ENCODE measurements at regions not wholly inside any gene's neighbourhood (a gene's known extent, or its start where the extent isn't known, plus 50 kb on each side); places are given as distances from the start of the nearest gene placed in this dataset.

DNA sequence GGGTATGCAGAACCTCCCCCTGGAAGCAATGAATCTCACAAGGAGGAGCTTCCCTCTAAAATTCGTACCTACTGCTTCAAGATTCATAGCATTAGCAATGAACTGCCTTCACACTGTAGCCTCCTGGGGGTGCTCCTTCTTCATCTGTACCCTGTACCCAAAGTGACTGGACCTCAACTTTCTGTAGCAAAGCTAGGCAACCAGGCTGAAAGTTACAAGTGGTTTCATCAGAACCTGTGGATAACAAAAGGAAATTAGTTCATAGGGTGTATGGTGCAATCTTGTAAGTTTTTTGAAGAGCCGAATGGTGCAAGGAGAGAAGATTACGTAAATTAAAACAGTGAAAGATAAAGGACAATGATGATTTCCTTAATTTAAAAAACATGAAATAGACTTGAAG, 1541.7 kb upstream of the FLRT2 start:
- DNase-seq: no peak

GRCh38 chr14:83991666-83992065, 1538.3 kb upstream of the FLRT2 start:
- DNase-seq: no peak

GRCh38 chr14:83992857-83993256, 1537.1 kb upstream of the FLRT2 start:
- no peak for DNase-seq

DNA sequence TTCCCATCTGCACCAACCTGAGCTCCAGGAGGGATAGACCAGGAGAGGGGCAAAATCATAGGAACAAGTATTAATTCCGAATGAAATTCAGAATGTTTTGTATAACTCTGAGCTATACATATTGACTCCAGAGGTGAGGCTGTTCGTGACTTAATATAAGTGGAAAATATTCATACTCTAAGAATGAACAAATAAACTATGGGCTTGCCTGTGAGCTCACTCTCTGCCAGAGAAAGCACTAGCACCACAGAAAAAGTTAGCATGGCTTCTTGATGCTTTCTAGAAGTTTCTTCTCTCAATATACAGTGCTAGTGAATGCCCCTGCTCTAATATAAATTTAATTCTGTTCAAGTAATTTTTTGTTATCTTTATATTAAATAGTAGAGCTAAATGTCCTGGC, 1536.4 kb upstream of the FLRT2 start:
- DNase-seq: no peak

DNA sequence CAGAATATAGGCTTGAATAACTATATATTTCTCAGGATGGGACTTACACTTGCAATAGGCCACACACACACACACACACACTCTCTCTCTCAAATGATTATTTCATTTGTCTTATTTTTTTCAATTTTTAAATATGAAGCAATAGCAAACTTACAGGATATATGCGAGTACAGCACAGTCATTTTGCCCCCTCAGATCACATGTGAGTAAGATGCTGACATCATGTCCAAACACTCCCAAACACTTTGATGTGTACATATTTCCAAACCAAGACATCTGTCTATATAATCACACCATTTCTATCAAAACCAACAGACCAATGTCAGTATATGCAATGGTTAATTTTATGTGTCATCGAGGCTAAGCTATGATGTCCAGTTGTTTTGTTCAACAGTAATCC, 1535.9 kb upstream of the FLRT2 start:
- DNase-seq: no peak

GRCh38 chr14:84001023-84001422, 1528.9 kb upstream of the FLRT2 start:
- DNase-seq: no peak

GRCh38 chr14:84003346-84003745, 1526.6 kb upstream of the FLRT2 start:
- no peak for DNase-seq

GRCh38 chr14:84006643-84007155, 1523.2 kb upstream of the FLRT2 start:
- DNase-seq: no peak

DNA sequence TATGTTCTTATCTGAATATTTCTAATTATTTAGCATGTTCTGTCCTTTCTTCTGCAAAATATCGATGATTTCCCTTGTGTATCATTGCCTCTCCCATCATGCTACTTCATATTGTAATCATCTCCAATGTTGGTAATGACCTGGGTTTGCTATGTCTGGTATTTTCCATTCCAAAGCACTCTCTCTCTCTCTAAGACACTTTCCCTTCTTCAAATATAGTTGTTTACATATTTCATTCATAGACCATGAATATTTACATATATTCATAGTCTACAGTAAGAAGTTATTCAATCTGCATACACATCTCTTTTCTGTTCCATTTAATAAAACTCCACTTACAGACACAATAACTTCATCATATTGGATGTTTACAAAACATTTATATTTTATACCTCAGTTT, 1516.5 kb upstream of the FLRT2 start:
- no peak for DNase-seq

GRCh38 chr14:84017495-84017894, 1512.4 kb upstream of the FLRT2 start:
- DNase-seq: no peak

DNA sequence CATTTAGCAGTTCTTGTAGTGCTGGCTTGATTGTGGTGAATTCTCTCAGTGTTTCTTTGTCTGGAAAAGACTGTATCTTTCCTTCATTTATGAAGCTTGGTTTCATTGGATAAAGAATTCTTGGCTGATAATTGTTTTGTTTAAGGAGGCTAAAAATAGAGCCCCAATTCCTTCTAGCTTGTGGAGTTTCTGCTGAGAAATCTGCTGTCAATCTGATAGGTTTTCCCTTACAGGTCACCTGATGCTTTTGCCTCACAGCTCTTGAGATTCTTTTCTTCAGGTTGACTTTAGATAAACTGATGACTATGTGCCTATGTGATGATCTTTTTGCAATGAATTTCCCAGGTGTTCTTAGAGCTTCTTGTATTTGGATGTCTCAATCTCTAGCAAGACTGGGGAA, 1508.5 kb upstream of the FLRT2 start:
- DNase-seq: no peak

DNA sequence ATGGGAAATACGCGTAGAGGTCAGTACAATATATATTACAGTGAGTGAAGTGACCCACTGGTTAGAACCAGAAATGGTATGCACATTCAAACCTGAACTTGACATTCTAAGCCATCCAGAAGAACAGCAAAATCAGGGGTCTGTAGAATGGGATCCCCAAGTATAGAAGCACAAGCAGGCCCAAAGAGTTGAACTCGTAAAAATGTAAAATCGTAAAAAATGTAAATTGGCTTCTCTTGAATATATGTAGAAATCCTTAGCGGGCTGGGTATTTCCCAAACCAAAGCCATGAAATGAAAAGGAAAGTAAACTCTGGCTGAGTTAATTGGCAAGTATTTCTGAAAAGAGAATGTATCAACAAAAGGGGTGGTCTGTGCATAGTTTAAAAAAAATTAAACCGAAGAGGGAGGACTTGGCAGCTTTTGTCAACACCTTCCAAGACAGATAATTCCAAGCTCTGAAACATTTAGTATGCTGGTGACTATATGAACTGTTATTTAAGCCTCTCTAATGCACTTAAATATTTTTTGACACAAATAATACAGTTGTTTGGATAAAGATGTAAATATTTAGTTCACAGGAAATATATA, 1505.6 kb upstream of the FLRT2 start:
- no peak for DNase-seq

GRCh38 chr14:84025106-84026012, 1504.6 kb upstream of the FLRT2 start:
- DNase-seq: no peak

GRCh38 chr14:84027351-84027750, 1502.6 kb upstream of the FLRT2 start:
- no peak for DNase-seq

GRCh38 chr14:84028080-84028604, 1501.8 kb upstream of the FLRT2 start:
- no peak for DNase-seq

- DNase-seq: no peak
Observed at GRCh38 chr14:84029246-84029645, 1500.7 kb upstream of the FLRT2 start.

DNA sequence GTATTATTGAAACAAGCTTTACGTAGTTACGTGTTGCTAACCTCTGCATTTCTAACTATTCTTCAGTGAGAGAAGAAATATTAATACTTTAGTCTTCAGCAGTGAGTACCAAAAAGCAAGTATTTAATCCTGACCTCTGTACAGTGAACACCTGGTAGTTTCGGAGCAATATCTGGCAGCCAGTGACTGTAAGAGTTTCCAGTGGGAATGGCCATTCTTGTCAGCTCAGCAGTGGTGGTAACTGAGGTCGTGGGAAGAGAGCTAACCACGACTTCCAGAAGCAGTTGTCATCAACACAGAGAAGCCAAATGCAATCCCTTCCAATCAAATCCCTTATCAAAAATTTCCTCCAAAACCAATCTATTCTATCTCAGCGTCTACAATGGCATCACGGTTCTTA, 1500.2 kb upstream of the FLRT2 start:
- DNase-seq: no peak

DNA sequence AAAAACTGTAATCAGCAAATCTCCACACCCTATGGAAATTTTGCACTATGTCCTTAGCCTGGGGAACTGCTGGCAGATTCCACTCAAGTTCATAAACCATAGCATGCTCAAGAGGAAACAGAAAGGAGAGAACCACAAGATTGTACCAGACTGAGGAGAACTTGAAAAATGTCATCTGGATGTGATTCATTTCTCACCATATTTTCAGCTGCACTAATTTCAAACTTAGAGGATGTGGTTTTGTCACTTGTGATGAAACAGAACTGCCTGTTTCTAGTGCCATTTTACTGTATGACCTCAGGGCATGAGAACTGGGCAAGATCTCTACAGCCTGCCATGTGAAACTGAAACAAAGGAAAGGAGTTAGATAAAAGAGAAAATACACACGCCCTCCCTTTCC, 1493.1 kb upstream of the FLRT2 start:
- peak; percentile 10 for DNase-seq

GRCh38 chr14:84037593-84037992, 1492.4 kb upstream of the FLRT2 start:
- DNase-seq: no peak

GRCh38 chr14:84040101-84040500, 1489.8 kb upstream of the FLRT2 start:
- DNase-seq: no peak

GRCh38 chr14:84041421-84041820, 1488.5 kb upstream of the FLRT2 start:
- no peak for DNase-seq

DNA sequence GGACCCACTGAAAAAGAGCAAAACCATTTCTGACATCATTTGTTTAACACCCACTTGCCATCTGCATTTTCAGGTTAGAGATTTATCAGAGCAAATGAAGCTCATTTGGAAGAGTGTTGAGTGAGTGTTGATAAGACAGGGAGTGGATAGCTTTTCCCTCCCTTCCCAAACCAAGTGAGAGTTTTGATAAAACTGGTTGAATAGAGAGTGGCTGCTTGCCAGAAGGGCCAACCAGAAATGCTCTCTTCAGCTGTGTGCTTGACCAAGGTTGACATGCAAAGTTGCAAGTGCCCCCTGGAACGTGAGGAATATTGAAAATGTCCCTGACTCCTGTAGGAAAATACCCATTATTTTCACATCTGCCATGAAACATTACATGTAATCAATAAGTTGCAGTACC, 1487.0 kb upstream of the FLRT2 start:
- no peak for DNase-seq

DNA sequence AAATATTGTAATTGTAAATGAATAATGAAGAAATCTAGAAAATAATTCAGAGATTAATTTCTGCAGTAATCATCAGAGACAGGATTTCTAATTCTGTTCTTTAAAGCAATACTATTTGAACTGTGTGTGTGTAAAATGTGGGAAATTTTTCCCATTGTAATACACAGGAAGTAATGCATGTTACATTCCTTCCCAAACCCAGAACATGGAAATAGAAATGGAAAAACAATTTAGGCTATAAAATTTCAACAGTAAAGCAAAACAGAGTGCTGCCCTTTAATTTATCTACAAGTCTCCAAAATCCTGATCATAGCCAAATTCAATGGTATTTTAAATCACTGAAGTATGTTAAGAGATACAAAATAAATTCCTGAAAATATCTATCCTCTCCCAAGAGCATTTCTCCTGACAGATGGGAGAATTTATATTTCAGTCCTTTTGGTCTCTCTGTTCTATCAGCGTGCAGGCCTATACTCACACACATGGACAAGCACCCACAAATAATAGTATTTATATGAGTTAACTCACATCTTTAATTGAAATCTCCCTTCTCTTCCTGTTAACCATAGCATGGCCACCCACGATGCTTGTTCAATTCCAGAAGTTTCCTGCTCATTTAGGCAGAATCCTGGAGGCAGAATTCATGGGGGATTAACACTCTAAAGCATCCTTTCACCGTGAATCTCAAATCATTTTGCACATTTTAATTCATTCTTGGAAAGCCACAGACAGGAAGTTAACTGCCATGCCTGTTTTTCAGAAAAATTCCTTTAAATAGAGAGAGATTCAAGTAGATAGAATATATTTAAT, 1465.4 kb upstream of the FLRT2 start:
- DNase-seq: no peak
